ENCODE measurements at regions not wholly inside any gene's neighbourhood (a gene's known extent, or its start where the extent isn't known, plus 50 kb on each side); places are given as distances from the start of the nearest gene placed in this dataset.

DNA sequence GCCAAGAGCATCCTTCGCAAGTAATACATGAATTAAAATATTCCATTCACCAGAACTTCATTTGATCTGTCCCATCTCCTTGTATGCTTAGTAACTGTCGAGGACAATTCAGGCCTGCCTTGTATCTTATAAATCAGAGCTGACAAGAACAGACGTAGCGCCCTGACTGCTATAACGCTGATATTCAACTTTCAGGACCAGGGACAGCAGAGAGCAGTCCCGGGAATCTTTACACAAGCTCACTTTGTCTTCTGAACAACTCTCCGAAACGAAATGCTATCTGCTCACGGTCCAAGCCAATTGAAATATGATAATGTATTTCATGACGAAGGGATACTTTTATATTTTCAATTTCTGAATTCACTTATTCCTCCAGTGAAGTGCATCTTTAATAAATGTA lies 175.7 kb downstream of the VCY1B start:
- Histone ChIP-seq H3K4me1 (no peaks in the 10 kb centered on the region), H3K27ac (no peak overlapping the region), H3K27me3 (replicated peaks in 1 of 7) (no peaks in the 10 kb centered on the region), H3K36me3 (no peaks in the 10 kb centered on the region), H3K4me3 (no peak overlapping the region), H3K9me3 (no peaks in the 10 kb centered on the region)
- no peak for TF ChIP-seq POLR2A (IDR thresholded peaks at IDR 0.05)
- TF ChIP-seq, protein P1, sequence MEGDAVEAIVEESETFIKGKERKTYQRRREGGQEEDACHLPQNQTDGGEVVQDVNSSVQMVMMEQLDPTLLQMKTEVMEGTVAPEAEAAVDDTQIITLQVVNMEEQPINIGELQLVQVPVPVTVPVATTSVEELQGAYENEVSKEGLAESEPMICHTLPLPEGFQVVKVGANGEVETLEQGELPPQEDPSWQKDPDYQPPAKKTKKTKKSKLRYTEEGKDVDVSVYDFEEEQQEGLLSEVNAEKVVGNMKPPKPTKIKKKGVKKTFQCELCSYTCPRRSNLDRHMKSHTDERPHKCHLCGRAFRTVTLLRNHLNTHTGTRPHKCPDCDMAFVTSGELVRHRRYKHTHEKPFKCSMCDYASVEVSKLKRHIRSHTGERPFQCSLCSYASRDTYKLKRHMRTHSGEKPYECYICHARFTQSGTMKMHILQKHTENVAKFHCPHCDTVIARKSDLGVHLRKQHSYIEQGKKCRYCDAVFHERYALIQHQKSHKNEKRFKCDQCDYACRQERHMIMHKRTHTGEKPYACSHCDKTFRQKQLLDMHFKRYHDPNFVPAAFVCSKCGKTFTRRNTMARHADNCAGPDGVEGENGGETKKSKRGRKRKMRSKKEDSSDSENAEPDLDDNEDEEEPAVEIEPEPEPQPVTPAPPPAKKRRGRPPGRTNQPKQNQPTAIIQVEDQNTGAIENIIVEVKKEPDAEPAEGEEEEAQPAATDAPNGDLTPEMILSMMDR (IDR thresholded peaks at IDR 0.05 in 8 of 11, conservative IDR thresholded peaks at IDR 0.05 in 3 of 11) = no peak
- intact Hi-C loops (cut with DNase I; ENCODE audit: low total_unique reads) = no loop called here
- WGBS, 5 donors = 19 to 23% (median 19%) methylated on average over 10 of the region's 10 CpGs; no CpG with 5 or more reads in 2 of the 5 donors
- DNase-seq = no peak

DNA sequence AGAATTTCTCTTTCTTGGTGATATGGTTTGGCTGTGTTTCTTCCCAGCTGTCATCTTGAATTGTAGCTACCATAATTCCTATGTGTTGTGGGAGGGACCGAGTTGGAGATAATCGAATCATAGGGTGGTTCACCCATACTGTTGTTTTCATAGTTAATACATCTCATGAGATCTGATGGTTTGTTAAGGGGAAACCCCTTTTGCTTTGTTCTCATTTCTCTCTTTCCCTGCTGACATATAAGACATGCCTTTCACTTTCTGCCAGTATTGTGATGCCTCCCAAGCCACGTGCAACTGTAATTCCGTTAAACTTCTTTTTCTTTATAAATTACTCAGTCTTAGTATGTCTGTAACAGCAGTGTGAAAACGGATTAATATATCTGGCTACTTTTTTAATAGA lies 179.0 kb downstream of the VCY1B start:
- H3K9me3 ChIP-seq = no peaks in the 10 kb centered on the region
- no peaks in the 10 kb centered on the region for H3K4me1 ChIP-seq
- intact Hi-C loops (cut with DNase I; ENCODE audit: low total_unique reads) = no loop called here
- WGBS, 5 donors = 50 to 74% (median 55%) methylated on average over 5 of the region's 5 CpGs; no CpG with 5 or more reads in 2 of the 5 donors
- no peaks in the 10 kb centered on the region for H3K36me3 ChIP-seq
- H3K27ac ChIP-seq = no peak overlapping the region
- TF ChIP-seq POLR2AphosphoS5 (IDR thresholded peaks at IDR 0.05) (no peak), POLR2A (IDR thresholded peaks at IDR 0.05) (no peak)
- TF ChIP-seq, protein P1 (IDR thresholded peaks at IDR 0.05 in 8 of 11, conservative IDR thresholded peaks at IDR 0.05 in 3 of 11) = no peak
- no peak for DNase-seq
- H3K27me3 ChIP-seq (replicated peaks in 1 of 7) = no peaks in the 10 kb centered on the region
- H3K4me3 ChIP-seq = no peak overlapping the region

DNA sequence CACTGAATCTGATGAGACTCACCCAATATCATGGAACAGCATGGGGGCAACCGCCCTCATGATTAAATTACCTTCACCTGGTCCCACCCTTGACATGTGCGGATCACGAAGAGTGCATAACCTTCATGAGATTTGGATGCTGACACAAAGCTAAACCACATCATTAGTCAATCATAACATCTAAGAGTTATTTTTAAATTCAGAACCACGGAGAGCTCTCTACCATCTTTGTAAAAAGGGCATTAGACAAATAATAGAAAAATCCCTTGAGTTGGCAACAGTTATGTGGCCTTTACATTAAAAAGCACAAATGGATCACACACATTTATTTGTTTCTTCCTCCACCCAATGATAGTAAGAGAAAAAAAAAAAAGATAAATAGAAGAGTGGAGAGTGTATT lies 182.2 kb downstream of the VCY1B start:
- whole genome bisulfite sequencing, 5 donors = 50 to 76% (median 72%) methylated on average over 4 of the region's 4 CpGs; no CpG with 5 or more reads in 2 of the 5 donors
- DNase-seq = no peak
- Histone ChIP-seq H3K9me3 (no peaks in the 10 kb centered on the region), H3K4me1 (no peaks in the 10 kb centered on the region), H3K27ac (no peak overlapping the region), H3K4me3 (no peak overlapping the region), H3K36me3 (no peaks in the 10 kb centered on the region), H3K27me3 (replicated peaks in 1 of 7) (no peaks in the 10 kb centered on the region)
- intact Hi-C loops (cut with DNase I; ENCODE audit: low total_unique reads) = no loop called here
- TF ChIP-seq POLR2A (IDR thresholded peaks at IDR 0.05) (no peak), POLR2AphosphoS5 (IDR thresholded peaks at IDR 0.05) (no peak)
- TF ChIP-seq, protein P1 (IDR thresholded peaks at IDR 0.05 in 8 of 11, conservative IDR thresholded peaks at IDR 0.05 in 3 of 11) = no peak

DNA sequence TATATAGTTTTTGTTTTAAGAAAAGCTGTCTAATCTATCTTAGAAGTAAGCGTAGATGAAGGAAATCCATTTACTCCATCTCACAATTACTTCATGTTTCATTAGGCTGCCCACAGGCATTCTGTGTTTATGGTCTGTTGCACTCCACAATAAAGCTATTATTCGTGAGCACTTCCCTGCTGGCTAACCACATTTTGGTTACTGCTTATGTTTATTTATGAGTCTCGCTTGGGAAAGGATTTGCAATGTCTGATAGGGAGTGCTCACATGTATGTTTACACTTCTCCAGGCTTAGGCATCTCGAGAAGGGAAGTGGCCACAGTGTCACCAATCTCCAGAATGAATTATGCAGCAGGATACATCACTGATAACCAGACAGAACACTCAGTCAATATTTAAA lies 190.9 kb downstream of the VCY1B start:
- H3K4me1 ChIP-seq = no peaks in the 10 kb centered on the region
- no peaks in the 10 kb centered on the region for H3K36me3 ChIP-seq
- no peak overlapping the region for H3K27ac ChIP-seq
- intact Hi-C loops (cut with DNase I; ENCODE audit: low total_unique reads) = no loop called here
- no peaks in the 10 kb centered on the region for H3K27me3 ChIP-seq (replicated peaks in 1 of 7)
- 6 to 24% (median 19%) methylated on average over 4 of the region's 4 CpGs; no CpG with 5 or more reads in 2 of the 5 donors for WGBS, 5 donors
- H3K4me3 ChIP-seq = no peak overlapping the region
- DNase-seq = no peak
- no peaks in the 10 kb centered on the region for H3K9me3 ChIP-seq
- TF ChIP-seq, protein P1 (IDR thresholded peaks at IDR 0.05 in 8 of 11, conservative IDR thresholded peaks at IDR 0.05 in 3 of 11) = no peak
- no peak for TF ChIP-seq POLR2A (IDR thresholded peaks at IDR 0.05)
- TF ChIP-seq POLR2AphosphoS5 (IDR thresholded peaks at IDR 0.05) = no peak
